ENCODE measurements at regions not wholly inside any gene's neighbourhood (a gene's known extent, or its start where the extent isn't known, plus 50 kb on each side); places are given as distances from the start of the nearest gene placed in this dataset.

DNA sequence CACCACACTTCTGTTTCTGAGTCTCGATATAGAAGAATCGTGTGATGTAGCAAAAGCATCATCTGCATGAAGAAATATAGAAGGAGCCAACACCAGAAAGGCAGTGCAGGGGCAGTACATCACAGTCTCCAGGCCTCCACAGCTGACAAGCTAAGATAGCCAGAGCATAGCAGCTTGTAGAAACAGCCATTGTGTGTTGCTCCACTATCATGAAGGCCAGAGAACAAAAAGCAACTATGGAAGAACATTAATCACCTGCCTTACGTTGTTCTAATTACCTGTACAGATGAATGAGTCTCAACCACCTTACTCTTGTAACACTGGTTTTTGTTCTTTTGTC, 129.0 kb downstream of the RND3 start:
- TF ChIP-seq, protein P1, sequence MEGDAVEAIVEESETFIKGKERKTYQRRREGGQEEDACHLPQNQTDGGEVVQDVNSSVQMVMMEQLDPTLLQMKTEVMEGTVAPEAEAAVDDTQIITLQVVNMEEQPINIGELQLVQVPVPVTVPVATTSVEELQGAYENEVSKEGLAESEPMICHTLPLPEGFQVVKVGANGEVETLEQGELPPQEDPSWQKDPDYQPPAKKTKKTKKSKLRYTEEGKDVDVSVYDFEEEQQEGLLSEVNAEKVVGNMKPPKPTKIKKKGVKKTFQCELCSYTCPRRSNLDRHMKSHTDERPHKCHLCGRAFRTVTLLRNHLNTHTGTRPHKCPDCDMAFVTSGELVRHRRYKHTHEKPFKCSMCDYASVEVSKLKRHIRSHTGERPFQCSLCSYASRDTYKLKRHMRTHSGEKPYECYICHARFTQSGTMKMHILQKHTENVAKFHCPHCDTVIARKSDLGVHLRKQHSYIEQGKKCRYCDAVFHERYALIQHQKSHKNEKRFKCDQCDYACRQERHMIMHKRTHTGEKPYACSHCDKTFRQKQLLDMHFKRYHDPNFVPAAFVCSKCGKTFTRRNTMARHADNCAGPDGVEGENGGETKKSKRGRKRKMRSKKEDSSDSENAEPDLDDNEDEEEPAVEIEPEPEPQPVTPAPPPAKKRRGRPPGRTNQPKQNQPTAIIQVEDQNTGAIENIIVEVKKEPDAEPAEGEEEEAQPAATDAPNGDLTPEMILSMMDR (conservative IDR thresholded peaks at IDR 0.05), result no peak
- no peak for TF ChIP-seq EZH2 (IDR thresholded peaks at IDR 0.05; ENCODE audit: low read depth)

All from PC-9 (cell line).